GM23338 (cell line): ENCODE measurements at regions not wholly inside any gene's neighbourhood (a gene's known extent, or its start where the extent isn't known, plus 50 kb on each side); places are given as distances from the start of the nearest gene placed in this dataset.

ENCODE experiments used
- ATAC-seq: fragments of 200-7000 bp; cut with Tn5 transposase; 3 replicates; pipeline ENCODE4 v1.9.1; 2020
- DNase-seq: peaks from one replicate; pipeline ENCODE4 v3.0.0-alpha.2; 2015; ENCODE audit warnings: low spot score
- H2AFZ ChIP-seq: fragments of 200-600 bp; sonication (generic); 2 replicates; pipeline ENCODE4 v1.8.0; 2016; ENCODE audit warnings: antibody characterized with exemption, mild to moderate bottlenecking, moderate library complexity
- H3F3A ChIP-seq: fragments of 200-600 bp; sonication (generic); replicated peaks from 2 replicates; pipeline ENCODE4 v1.8.0; 2017; ENCODE audit warnings: antibody characterized with exemption, mixed run types, low read depth
- H3K27ac ChIP-seq: fragments of 200-600 bp; sonication (generic); 2 replicates; pipeline ENCODE4 v1.6.1; 2016; ENCODE audit warnings: low read depth
- H3K27me3 ChIP-seq: fragments of 200-600 bp; sonication (generic); 2 replicates; pipeline ENCODE4 v1.8.0; 2016; ENCODE audit warnings: mild to moderate bottlenecking, mixed run types, moderate library complexity; ENCODE audit not compliant: insufficient read depth
- H3K36me3 ChIP-seq: fragments of 200-600 bp; sonication (generic); 2 replicates; pipeline ENCODE4 v1.8.0; 2016; ENCODE audit warnings: mild to moderate bottlenecking; ENCODE audit not compliant: insufficient read depth
- H3K4me1 ChIP-seq: fragments of 200-600 bp; sonication (generic); 2 replicates; pipeline ENCODE4 v1.8.0; 2016; ENCODE audit warnings: mild to moderate bottlenecking, moderate library complexity; ENCODE audit not compliant: insufficient read depth
- H3K4me2 ChIP-seq: fragments of 200-600 bp; sonication (generic); 2 replicates; pipeline ENCODE4 v1.7.1; 2017; ENCODE audit warnings: mixed run types
- H3K4me3 ChIP-seq: fragments of 200-600 bp; sonication (generic); 2 replicates; pipeline ENCODE4 v1.6.1; 2016; ENCODE audit warnings: mixed run types
- H3K79me2 ChIP-seq: fragments of 200-600 bp; sonication (generic); replicated peaks from 2 replicates; pipeline ENCODE4 v1.8.0; 2017; ENCODE audit warnings: mild to moderate bottlenecking; ENCODE audit not compliant: insufficient read depth
- H3K9me2 ChIP-seq: fragments of 200-600 bp; sonication (generic); 2 replicates; pipeline ENCODE4 v1.8.0; 2017; ENCODE audit not compliant: insufficient read depth
- H4K20me1 ChIP-seq: fragments of 200-600 bp; sonication (generic); replicated peaks from 2 replicates; pipeline ENCODE4 v1.8.0; 2017; ENCODE audit warnings: mild to moderate bottlenecking; ENCODE audit not compliant: insufficient read depth
- H3K27ac Mint-ChIP-seq: 2 replicates; pipeline ENCODE4 v1.8.0; 2020; ENCODE audit warnings: inconsistent platforms, mild to moderate bottlenecking, moderate library complexity, mixed read lengths
- H3K27me3 Mint-ChIP-seq: 3 replicates; pipeline ENCODE4 v1.8.0; 2022; ENCODE audit warnings: low read depth, mild to moderate bottlenecking, moderate library complexity, mixed read lengths, inconsistent platforms; ENCODE audit not compliant: insufficient read depth, poor library complexity
- H3K36me3 Mint-ChIP-seq: 3 replicates; pipeline ENCODE4 v1.8.0; 2021; ENCODE audit warnings: low read depth, mild to moderate bottlenecking, inconsistent platforms, moderate library complexity, mixed read lengths
- H3K4me1 Mint-ChIP-seq: 3 replicates; pipeline ENCODE4 v1.8.0; 2020; ENCODE audit warnings: mild to moderate bottlenecking, inconsistent platforms, mixed read lengths
- H3K4me3 Mint-ChIP-seq: 3 replicates; pipeline ENCODE4 v1.8.0; 2021; ENCODE audit warnings: moderate library complexity, mild to moderate bottlenecking, inconsistent platforms, mixed read lengths
- H3K9me3 Mint-ChIP-seq: 3 replicates; pipeline ENCODE4 v1.8.0; 2020; ENCODE audit warnings: moderate library complexity, mild to moderate bottlenecking, inconsistent platforms, mixed read lengths
- CREB1 ChIP-seq: fragments of 250-450 bp; sonication (Bioruptor Pico); IDR thresholded peaks from 2 replicates; pipeline ENCODE4 v1.5.0; 2020; ENCODE audit warnings: low read depth, mild to moderate bottlenecking, moderate library complexity
- EZH2 ChIP-seq: fragments of 200-600 bp; sonication (generic); IDR thresholded peaks from one replicate; pipeline ENCODE4 v1.8.0; 2017; ENCODE audit warnings: antibody characterized with exemption, mild to moderate bottlenecking, low read depth; ENCODE audit not compliant: unreplicated experiment
- EZH2phosphoT487 ChIP-seq: fragments of 200-600 bp; sonication (generic); IDR thresholded peaks from one replicate; pipeline ENCODE4 v1.8.1; 2018; ENCODE audit warnings: antibody characterized with exemption; ENCODE audit not compliant: unreplicated experiment
- JUNB ChIP-seq: IDR thresholded peaks from one replicate; pipeline ENCODE4 v1.6.1; 2016; ENCODE audit warnings: antibody characterized with exemption; ENCODE audit not compliant: unreplicated experiment
- NANOG ChIP-seq: IDR thresholded peaks from 2 replicates; pipeline ENCODE4 v1.6.1; 2016; ENCODE audit warnings: antibody characterized with exemption, borderline replicate concordance
- STAT1 ChIP-seq: IDR thresholded peaks from one replicate; pipeline ENCODE4 v1.6.1; 2016; ENCODE audit warnings: antibody characterized with exemption; ENCODE audit not compliant: unreplicated experiment
- ZNF114 ChIP-seq: fragments of 250-450 bp; sonication (Bioruptor Pico); IDR thresholded peaks from 2 replicates; pipeline ENCODE4 v1.5.0; 2020; ENCODE audit warnings: mild to moderate bottlenecking, moderate library complexity
- TF ChIP-seq, protein P1 (sequence below): fragments of 250-450 bp; sonication (Bioruptor Pico); IDR thresholded peaks from 2 replicates; pipeline ENCODE4 v1.5.0; 2020; ENCODE audit warnings: mild to moderate bottlenecking, moderate library complexity
- TF ChIP-seq, protein P2 (sequence below): IDR thresholded peaks from one replicate; pipeline ENCODE4 v1.6.1; 2018; ENCODE audit warnings: antibody characterized with exemption; ENCODE audit not compliant: unreplicated experiment

DNA sequence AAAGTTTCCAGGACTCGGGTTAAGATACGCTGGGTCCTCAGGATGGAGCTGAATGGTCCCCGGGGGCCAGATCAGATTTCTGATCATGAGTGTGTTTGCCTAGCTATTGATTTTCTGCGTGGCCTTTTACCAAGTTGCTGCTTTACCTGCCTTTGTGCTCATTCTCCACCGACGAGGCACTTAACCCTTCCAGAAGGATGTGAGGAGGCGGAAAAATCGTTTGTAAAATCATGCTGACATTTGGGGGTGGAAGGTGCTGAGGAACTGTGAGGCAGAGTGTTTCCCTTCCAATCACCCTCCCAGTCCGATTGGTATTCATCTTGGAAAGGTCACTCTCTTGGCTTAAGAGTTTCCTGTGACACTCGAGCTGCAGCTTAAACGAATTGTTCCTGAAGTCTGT lies 337.1 kb upstream of the KAZN start:
- H3K4me1 Mint-ChIP-seq, result peaks cover 2% of the 10 kb centered on the region; the same call in 1 of the 3 replicates
- H3K4me3 ChIP-seq, result no peak overlapping the region
- no peaks in the 10 kb centered on the region for H4K20me1 ChIP-seq
- ATAC-seq (no peak), DNase-seq (no peak)
- no peaks in the 10 kb centered on the region for H3K36me3 Mint-ChIP-seq
- no peaks in the 10 kb centered on the region for H3K79me2 ChIP-seq
- no peak overlapping the region for H3K4me3 Mint-ChIP-seq
- H3K27ac Mint-ChIP-seq, result no peak overlapping the region
- H3K27me3 Mint-ChIP-seq, result peaks cover 2% of the 10 kb centered on the region
- H2AFZ ChIP-seq, result no peak overlapping the region
- peaks cover 3% of the 10 kb centered on the region; the same call in 1 of the 3 replicates for H3K9me3 Mint-ChIP-seq
- TF ChIP-seq, protein P1, sequence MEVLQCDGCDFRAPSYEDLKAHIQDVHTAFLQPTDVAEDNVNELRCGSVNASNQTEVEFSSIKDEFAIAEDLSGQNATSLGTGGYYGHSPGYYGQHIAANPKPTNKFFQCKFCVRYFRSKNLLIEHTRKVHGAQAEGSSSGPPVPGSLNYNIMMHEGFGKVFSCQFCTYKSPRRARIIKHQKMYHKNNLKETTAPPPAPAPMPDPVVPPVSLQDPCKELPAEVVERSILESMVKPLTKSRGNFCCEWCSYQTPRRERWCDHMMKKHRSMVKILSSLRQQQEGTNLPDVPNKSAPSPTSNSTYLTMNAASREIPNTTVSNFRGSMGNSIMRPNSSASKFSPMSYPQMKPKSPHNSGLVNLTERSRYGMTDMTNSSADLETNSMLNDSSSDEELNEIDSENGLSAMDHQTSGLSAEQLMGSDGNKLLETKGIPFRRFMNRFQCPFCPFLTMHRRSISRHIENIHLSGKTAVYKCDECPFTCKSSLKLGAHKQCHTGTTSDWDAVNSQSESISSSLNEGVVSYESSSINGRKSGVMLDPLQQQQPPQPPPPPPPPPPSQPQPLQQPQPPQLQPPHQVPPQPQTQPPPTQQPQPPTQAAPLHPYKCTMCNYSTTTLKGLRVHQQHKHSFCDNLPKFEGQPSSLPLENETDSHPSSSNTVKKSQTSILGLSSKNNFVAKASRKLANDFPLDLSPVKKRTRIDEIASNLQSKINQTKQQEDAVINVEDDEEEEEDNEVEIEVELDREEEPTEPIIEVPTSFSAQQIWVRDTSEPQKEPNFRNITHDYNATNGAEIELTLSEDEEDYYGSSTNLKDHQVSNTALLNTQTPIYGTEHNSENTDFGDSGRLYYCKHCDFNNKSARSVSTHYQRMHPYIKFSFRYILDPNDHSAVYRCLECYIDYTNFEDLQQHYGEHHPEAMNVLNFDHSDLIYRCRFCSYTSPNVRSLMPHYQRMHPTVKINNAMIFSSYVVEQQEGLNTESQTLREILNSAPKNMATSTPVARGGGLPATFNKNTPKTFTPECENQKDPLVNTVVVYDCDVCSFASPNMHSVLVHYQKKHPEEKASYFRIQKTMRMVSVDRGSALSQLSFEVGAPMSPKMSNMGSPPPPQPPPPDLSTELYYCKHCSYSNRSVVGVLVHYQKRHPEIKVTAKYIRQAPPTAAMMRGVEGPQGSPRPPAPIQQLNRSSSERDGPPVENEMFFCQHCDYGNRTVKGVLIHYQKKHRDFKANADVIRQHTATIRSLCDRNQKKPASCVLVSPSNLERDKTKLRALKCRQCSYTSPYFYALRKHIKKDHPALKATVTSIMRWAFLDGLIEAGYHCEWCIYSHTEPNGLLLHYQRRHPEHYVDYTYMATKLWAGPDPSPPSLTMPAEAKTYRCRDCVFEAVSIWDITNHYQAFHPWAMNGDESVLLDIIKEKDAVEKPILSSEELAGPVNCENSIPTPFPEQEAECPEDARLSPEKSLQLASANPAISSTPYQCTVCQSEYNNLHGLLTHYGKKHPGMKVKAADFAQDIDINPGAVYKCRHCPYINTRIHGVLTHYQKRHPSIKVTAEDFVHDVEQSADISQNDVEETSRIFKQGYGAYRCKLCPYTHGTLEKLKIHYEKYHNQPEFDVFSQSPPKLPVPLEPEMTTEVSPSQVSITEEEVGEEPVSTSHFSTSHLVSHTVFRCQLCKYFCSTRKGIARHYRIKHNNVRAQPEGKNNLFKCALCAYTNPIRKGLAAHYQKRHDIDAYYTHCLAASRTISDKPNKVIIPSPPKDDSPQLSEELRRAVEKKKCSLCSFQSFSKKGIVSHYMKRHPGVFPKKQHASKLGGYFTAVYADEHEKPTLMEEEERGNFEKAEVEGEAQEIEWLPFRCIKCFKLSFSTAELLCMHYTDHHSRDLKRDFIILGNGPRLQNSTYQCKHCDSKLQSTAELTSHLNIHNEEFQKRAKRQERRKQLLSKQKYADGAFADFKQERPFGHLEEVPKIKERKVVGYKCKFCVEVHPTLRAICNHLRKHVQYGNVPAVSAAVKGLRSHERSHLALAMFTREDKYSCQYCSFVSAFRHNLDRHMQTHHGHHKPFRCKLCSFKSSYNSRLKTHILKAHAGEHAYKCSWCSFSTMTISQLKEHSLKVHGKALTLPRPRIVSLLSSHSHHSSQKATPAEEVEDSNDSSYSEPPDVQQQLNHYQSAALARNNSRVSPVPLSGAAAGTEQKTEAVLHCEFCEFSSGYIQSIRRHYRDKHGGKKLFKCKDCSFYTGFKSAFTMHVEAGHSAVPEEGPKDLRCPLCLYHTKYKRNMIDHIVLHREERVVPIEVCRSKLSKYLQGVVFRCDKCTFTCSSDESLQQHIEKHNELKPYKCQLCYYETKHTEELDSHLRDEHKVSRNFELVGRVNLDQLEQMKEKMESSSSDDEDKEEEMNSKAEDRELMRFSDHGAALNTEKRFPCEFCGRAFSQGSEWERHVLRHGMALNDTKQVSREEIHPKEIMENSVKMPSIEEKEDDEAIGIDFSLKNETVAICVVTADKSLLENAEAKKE (CRISPR knock-in tag), result no peak
- no peak for TF ChIP-seq NANOG
- no peak for TF ChIP-seq EZH2
- no peak for TF ChIP-seq JUNB
- TF ChIP-seq ZNF114 (CRISPR knock-in tag), result no peak
- TF ChIP-seq CREB1, result no peak
- no peak for TF ChIP-seq STAT1
- TF ChIP-seq, protein P2, sequence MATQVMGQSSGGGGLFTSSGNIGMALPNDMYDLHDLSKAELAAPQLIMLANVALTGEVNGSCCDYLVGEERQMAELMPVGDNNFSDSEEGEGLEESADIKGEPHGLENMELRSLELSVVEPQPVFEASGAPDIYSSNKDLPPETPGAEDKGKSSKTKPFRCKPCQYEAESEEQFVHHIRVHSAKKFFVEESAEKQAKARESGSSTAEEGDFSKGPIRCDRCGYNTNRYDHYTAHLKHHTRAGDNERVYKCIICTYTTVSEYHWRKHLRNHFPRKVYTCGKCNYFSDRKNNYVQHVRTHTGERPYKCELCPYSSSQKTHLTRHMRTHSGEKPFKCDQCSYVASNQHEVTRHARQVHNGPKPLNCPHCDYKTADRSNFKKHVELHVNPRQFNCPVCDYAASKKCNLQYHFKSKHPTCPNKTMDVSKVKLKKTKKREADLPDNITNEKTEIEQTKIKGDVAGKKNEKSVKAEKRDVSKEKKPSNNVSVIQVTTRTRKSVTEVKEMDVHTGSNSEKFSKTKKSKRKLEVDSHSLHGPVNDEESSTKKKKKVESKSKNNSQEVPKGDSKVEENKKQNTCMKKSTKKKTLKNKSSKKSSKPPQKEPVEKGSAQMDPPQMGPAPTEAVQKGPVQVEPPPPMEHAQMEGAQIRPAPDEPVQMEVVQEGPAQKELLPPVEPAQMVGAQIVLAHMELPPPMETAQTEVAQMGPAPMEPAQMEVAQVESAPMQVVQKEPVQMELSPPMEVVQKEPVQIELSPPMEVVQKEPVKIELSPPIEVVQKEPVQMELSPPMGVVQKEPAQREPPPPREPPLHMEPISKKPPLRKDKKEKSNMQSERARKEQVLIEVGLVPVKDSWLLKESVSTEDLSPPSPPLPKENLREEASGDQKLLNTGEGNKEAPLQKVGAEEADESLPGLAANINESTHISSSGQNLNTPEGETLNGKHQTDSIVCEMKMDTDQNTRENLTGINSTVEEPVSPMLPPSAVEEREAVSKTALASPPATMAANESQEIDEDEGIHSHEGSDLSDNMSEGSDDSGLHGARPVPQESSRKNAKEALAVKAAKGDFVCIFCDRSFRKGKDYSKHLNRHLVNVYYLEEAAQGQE, result no peak
- TF ChIP-seq EZH2phosphoT487, result no peak
- peaks cover 1% of the 10 kb centered on the region; the same call in 1 of the 2 replicates for H3K4me1 ChIP-seq
- no peaks in the 10 kb centered on the region for H3K27me3 ChIP-seq
- no peaks in the 10 kb centered on the region for H3K36me3 ChIP-seq
- no peak overlapping the region for H3K4me2 ChIP-seq
- no peaks in the 10 kb centered on the region for H3F3A ChIP-seq
- no peak overlapping the region for H3K27ac ChIP-seq
- H3K9me2 ChIP-seq, result no peaks in the 10 kb centered on the region
